K562 (cell line): ENCODE measurements at regions not wholly inside any gene's neighbourhood (a gene's known extent, or its start where the extent isn't known, plus 50 kb on each side); places are given as distances from the start of the nearest gene placed in this dataset.
"Not testable (repeated sequence)": the region's sequence is repeated elsewhere in the genome, so short reads cannot be mapped to it uniquely, and the experiment has no call there.

Source experiments
- CTCF ChIP-seq, 3 experiments: IDR thresholded peaks in 2 of 3; conservative IDR thresholded peaks in 1 of 3; 2 replicates each; pipeline ENCODE4 v1.5.1; 2011 to 2012; ENCODE audit warnings: low read length in 3 of 3, mild to moderate bottlenecking in 3 of 3, control low read depth in 2 of 3, improper control_type of control experiment in 1 of 3, inconsistent platforms in 1 of 3, low read depth in 1 of 3, mixed read lengths in 1 of 3, moderate library complexity in 1 of 3; ENCODE audit not compliant: insufficient read depth in 2 of 3
- FOSL1 ChIP-seq: fragments of 200-800 bp; sonication (Bioruptor generic); conservative IDR thresholded peaks from 2 replicates; pipeline ENCODE4 v1.6.1; 2016; ENCODE audit warnings: missing genetic modification characterization, missing compliant biosample characterization
- HDAC6 ChIP-seq: IDR thresholded peaks from 2 replicates; pipeline ENCODE4 v1.6.1; 2012; ENCODE audit warnings: low read depth, mild to moderate bottlenecking, control low read depth, inconsistent platforms, low read length, moderate library complexity
- MAX ChIP-seq: sonication (generic); formaldehyde crosslinking; IDR thresholded peaks from 2 replicates; pipeline ENCODE4 v1.9.0; 2022; ENCODE audit warnings: mild to moderate bottlenecking, missing genetic modification reagents
- MAZ ChIP-seq, 2 experiments: fragments of 450-650 bp in 1 of 2; sonication (generic) in 1 of 2; formaldehyde crosslinking; IDR thresholded peaks in 1 of 2; conservative IDR thresholded peaks in 1 of 2; 2 replicates each; pipeline versions ENCODE4 v1.4.0 to v1.5.0; 2020; ENCODE audit warnings: mild to moderate bottlenecking in 1 of 2, missing genetic modification reagents in 1 of 2
- PCBP2 ChIP-seq: fragments of 200-400 bp; formaldehyde crosslinking; IDR thresholded peaks from 2 replicates; pipeline ENCODE4 v1.6.1; 2018; ENCODE audit warnings: low read length, low read depth, mild to moderate bottlenecking, moderate library complexity; ENCODE audit not compliant: poor library complexity, severe bottlenecking
- POLR2A ChIP-seq: fragments of 450-650 bp; conservative IDR thresholded peaks from 2 replicates; pipeline ENCODE4 v1.6.1; 2016
- RCOR1 ChIP-seq, 2 experiments: IDR thresholded peaks; 2 replicates each; pipeline ENCODE4 v1.6.1; 2012; ENCODE audit warnings: low read depth in 2 of 2, low read length in 2 of 2, borderline replicate concordance in 1 of 2, improper control_type of control experiment in 1 of 2
- SIN3B ChIP-seq: fragments of 450-650 bp; IDR thresholded peaks from 2 replicates; pipeline ENCODE4 v1.6.1; 2017; ENCODE audit warnings: low read depth, mild to moderate bottlenecking, moderate library complexity
- STAG1 ChIP-seq: sonication (generic); formaldehyde crosslinking; IDR thresholded peaks from 2 replicates; pipeline ENCODE4 v1.5.0; 2020; ENCODE audit warnings: missing genetic modification reagents, borderline replicate concordance
- ZNF140 ChIP-seq: fragments of 250-450 bp; sonication (Bioruptor Pico); IDR thresholded peaks from 2 replicates; pipeline ENCODE4 v1.8.0; 2021; ENCODE audit warnings: moderate library complexity, mild to moderate bottlenecking, inconsistent platforms

GRCh38 chr2:16024628-16025027 lies 84.3 kb downstream of the MYCN start:
- TF ChIP-seq HDAC6; PCBP2; POLR2A; CTCF (IDR thresholded peaks at IDR 0.05 in 2 of 3, conservative IDR thresholded peaks at IDR 0.05 in 1 of 3; ENCODE audit: insufficient read depth in 2 of 3, low read depth in 1 of 3, low read length in 3 of 3); MAZ (CRISPR knock-in tag; conservative IDR thresholded peaks at IDR 0.05 in 1 of 2, IDR thresholded peaks at IDR 0.05 in 1 of 2); ZNF140 (CRISPR knock-in tag); STAG1; FOSL1 (tag); SIN3B; RCOR1 (IDR thresholded peaks at IDR 0.05; ENCODE audit: borderline replicate concordance in 1 of 2, low read depth in 2 of 2, low read length in 2 of 2); MAX (CRISPR knock-in tag): not testable (repeated sequence)
